ENCODE measurements at regions not wholly inside any gene's neighbourhood (a gene's known extent, or its start where the extent isn't known, plus 50 kb on each side); places are given as distances from the start of the nearest gene placed in this dataset.
A peak's percentile ranks its signal among the peaks of the same experiment; 100 is the strongest.

- Histone ChIP-seq H3K4me3 (no peak overlapping the region), H3K27me3 (no peaks in the 10 kb centered on the region), H3F3A (ENCODE audit: low read depth) (no peaks in the 10 kb centered on the region), H2AFZ (replicated peaks) (peak overlapping the region; percentile 34), H3K36me3 (no peaks in the 10 kb centered on the region), H3K9ac (no peak overlapping the region), H3K4me2 (no peak overlapping the region), H4K20me1 (ENCODE audit: low read depth) (no peaks in the 10 kb centered on the region), H3K9me3 (ENCODE audit: low read depth) (no peaks in the 10 kb centered on the region), H3K27ac (no peak overlapping the region), H3K79me2 (ENCODE audit: low read depth) (no peaks in the 10 kb centered on the region), H3K4me1 (peaks cover 7% of the 10 kb centered on the region)
- H3K4me1 Mint-ChIP-seq: peaks cover 17% of the 10 kb centered on the region
- H3K36me3 Mint-ChIP-seq: no peaks in the 10 kb centered on the region
- DNase-seq (ENCODE audit: low spot score): no peak
- no peak overlapping the region for H3K4me3 Mint-ChIP-seq
- peaks cover 5% of the 10 kb centered on the region for H3K27me3 Mint-ChIP-seq (ENCODE audit: insufficient read depth, low read depth)
- TF ChIP-seq EZH2phosphoT487 (IDR thresholded peaks at IDR 0.05) (no peak), EZH2 (IDR thresholded peaks at IDR 0.05) (no peak), CTCF (IDR thresholded peaks at IDR 0.05) (no peak)
- H3K27ac Mint-ChIP-seq: peak overlapping the region; percentile 78
- no peaks in the 10 kb centered on the region for H3K9me3 Mint-ChIP-seq
Measured at GRCh38 chr3:40720341-40720740, 195.6 kb downstream of the ZNF621 start.

- peak overlapping the region; percentile 34 for H2AFZ ChIP-seq (replicated peaks)
- no peaks in the 10 kb centered on the region for H3K79me2 ChIP-seq (ENCODE audit: low read depth)
- H3K4me3 Mint-ChIP-seq: no peak overlapping the region
- H3K27me3 Mint-ChIP-seq (ENCODE audit: insufficient read depth, low read depth): peaks cover 5% of the 10 kb centered on the region
- H3K27ac Mint-ChIP-seq: peak overlapping the region; percentile 78
- H3F3A ChIP-seq (ENCODE audit: low read depth): no peaks in the 10 kb centered on the region
- peaks cover 17% of the 10 kb centered on the region for H3K4me1 Mint-ChIP-seq
- H3K9ac ChIP-seq: no peak overlapping the region
- H3K9me3 ChIP-seq (ENCODE audit: low read depth): no peaks in the 10 kb centered on the region
- no peak overlapping the region for H3K4me2 ChIP-seq
- no peak overlapping the region for H3K4me3 ChIP-seq
- TF ChIP-seq EZH2 (IDR thresholded peaks at IDR 0.05): no peak
- TF ChIP-seq CTCF (IDR thresholded peaks at IDR 0.05): no peak
- TF ChIP-seq EZH2phosphoT487 (IDR thresholded peaks at IDR 0.05): no peak
- DNase-seq (ENCODE audit: low spot score): peak; percentile 48
- no peaks in the 10 kb centered on the region for H4K20me1 ChIP-seq (ENCODE audit: low read depth)
- H3K27ac ChIP-seq: no peak overlapping the region
- no peaks in the 10 kb centered on the region for H3K36me3 Mint-ChIP-seq
- H3K36me3 ChIP-seq: no peaks in the 10 kb centered on the region
- no peaks in the 10 kb centered on the region for H3K27me3 ChIP-seq
- H3K9me3 Mint-ChIP-seq: no peaks in the 10 kb centered on the region
- peaks cover 7% of the 10 kb centered on the region for H3K4me1 ChIP-seq
Measured at GRCh38 chr3:40720863-40721262, 196.1 kb downstream of the ZNF621 start.

GRCh38 chr3:40723083-40723660, 198.4 kb downstream of the ZNF621 start:
- H3K4me1 ChIP-seq: peaks cover 7% of the 10 kb centered on the region
- Mint-ChIP-seq H3K9me3 (no peaks in the 10 kb centered on the region), H3K27me3 (ENCODE audit: insufficient read depth, low read depth) (peaks cover 5% of the 10 kb centered on the region), H3K4me1 (peaks cover 13% of the 10 kb centered on the region), H3K4me3 (no peak overlapping the region), H3K27ac (no peak overlapping the region), H3K36me3 (no peaks in the 10 kb centered on the region)
- H3K27me3 ChIP-seq: no peaks in the 10 kb centered on the region
- no peak for DNase-seq (ENCODE audit: low spot score)
- H3K79me2 ChIP-seq (ENCODE audit: low read depth): no peaks in the 10 kb centered on the region
- TF ChIP-seq EZH2phosphoT487 (IDR thresholded peaks at IDR 0.05) (no peak), CTCF (IDR thresholded peaks at IDR 0.05) (no peak)
- H3K27ac ChIP-seq: no peak overlapping the region
- H4K20me1 ChIP-seq (ENCODE audit: low read depth): no peaks in the 10 kb centered on the region
- H3F3A ChIP-seq (ENCODE audit: low read depth): no peaks in the 10 kb centered on the region
- H3K9me3 ChIP-seq (ENCODE audit: low read depth): no peaks in the 10 kb centered on the region
- H3K4me2 ChIP-seq: no peak overlapping the region
- no peak overlapping the region for H3K4me3 ChIP-seq
- H3K36me3 ChIP-seq: no peaks in the 10 kb centered on the region
- no peak overlapping the region for H3K9ac ChIP-seq
- H2AFZ ChIP-seq (replicated peaks): no peak overlapping the region

All from neural progenitor cell (in vitro differentiated cells).